Neural cell (in vitro differentiated cells): ENCODE measurements at regions not wholly inside any gene's neighbourhood (a gene's known extent, or its start where the extent isn't known, plus 50 kb on each side); places are given as distances from the start of the nearest gene placed in this dataset.

Source experiments
- H2AFZ ChIP-seq: fragments of 200-600, 300-800 bp; sonication (generic), shearing (Covaris generic); 2 replicates; pipeline ENCODE4 v1.6.0; 2014; ENCODE audit warnings: low read depth, mild to moderate bottlenecking, antibody characterized with exemption, low read length, moderate library complexity
- H3F3A ChIP-seq: fragments of 200-600 bp; shearing (Covaris generic); 2 replicates; pipeline ENCODE4 v1.6.1; 2016; ENCODE audit warnings: mild to moderate bottlenecking, moderate library complexity, mixed read lengths, antibody characterized with exemption, low read length; ENCODE audit not compliant: insufficient read depth, poor library complexity, severe bottlenecking
- H3K27ac ChIP-seq: fragments of 200-600, 300-800 bp; sonication (generic), shearing (Covaris generic); 2 replicates; pipeline ENCODE4 v1.5.1; 2014; ENCODE audit warnings: mild to moderate bottlenecking, low read length, moderate library complexity
- H3K27me3 ChIP-seq: fragments of 300-800, 200-600 bp; sonication (generic), shearing (Covaris generic); 2 replicates; pipeline ENCODE4 v1.6.0; 2014; ENCODE audit warnings: mild to moderate bottlenecking, low read depth, low read length, moderate library complexity; ENCODE audit not compliant: insufficient read depth
- H3K36me3 ChIP-seq: fragments of 300-800, 200-600 bp; sonication (generic), shearing (Covaris generic); 2 replicates; pipeline ENCODE4 v1.5.1; 2014; ENCODE audit warnings: mild to moderate bottlenecking, antibody characterized with exemption, low read length, moderate library complexity; ENCODE audit not compliant: insufficient read depth
- H3K4me2 ChIP-seq: fragments of 300-800, 200-600 bp; sonication (generic), shearing (Covaris generic); 2 replicates; pipeline ENCODE4 v1.6.0; 2014; ENCODE audit warnings: mild to moderate bottlenecking, low read length
- H3K4me3 ChIP-seq: fragments of 300-800, 200-600 bp; sonication (generic), shearing (Covaris generic); 2 replicates; pipeline ENCODE4 v1.5.1; 2014; ENCODE audit warnings: mild to moderate bottlenecking, low read length, moderate library complexity
- H3K79me2 ChIP-seq: fragments of 200-600 bp; shearing (Covaris generic); replicated peaks from 2 replicates; pipeline ENCODE4 v1.6.0; 2014; ENCODE audit warnings: mild to moderate bottlenecking, low read length, moderate library complexity; ENCODE audit not compliant: insufficient read depth
- H3K9ac ChIP-seq: fragments of 300-800, 200-600 bp; sonication (generic), shearing (Covaris generic); 2 replicates; pipeline ENCODE4 v1.6.1; 2016; ENCODE audit warnings: mild to moderate bottlenecking, low read length, mixed read lengths
- H3K9me2 ChIP-seq: fragments of 200-600 bp; shearing (Covaris generic); 2 replicates; pipeline ENCODE4 v1.6.1; 2016; ENCODE audit warnings: mild to moderate bottlenecking, low read length, mixed read lengths; ENCODE audit not compliant: insufficient read depth
- H3K9me3 ChIP-seq: fragments of 200-600, 300-800 bp; sonication (generic), shearing (Covaris generic); 2 replicates; pipeline ENCODE4 v1.6.1; 2016; ENCODE audit warnings: mild to moderate bottlenecking, mixed run types, low read length, moderate library complexity, mixed read lengths
- H4K20me1 ChIP-seq: fragments of 200-600 bp; shearing (Covaris generic); 2 replicates; pipeline ENCODE4 v1.6.1; 2016; ENCODE audit warnings: mild to moderate bottlenecking, mixed run types; ENCODE audit not compliant: insufficient read depth
- CTCF ChIP-seq: fragments of 450-650 bp; IDR thresholded peaks from 2 replicates; pipeline ENCODE4 v1.5.1; 2014; ENCODE audit warnings: antibody characterized with exemption, mild to moderate bottlenecking, moderate library complexity; ENCODE audit not compliant: poor library complexity, severe bottlenecking
- EP300 ChIP-seq: fragments of 450-650 bp; conservative IDR thresholded peaks from 2 replicates; pipeline ENCODE4 v1.6.1; 2014; ENCODE audit warnings: antibody characterized with exemption, mild to moderate bottlenecking, moderate library complexity; ENCODE audit not compliant: poor library complexity, severe bottlenecking
- EZH2 ChIP-seq: fragments of 200-600, 300-800 bp; shearing (Covaris generic), sonication (generic); IDR thresholded peaks from 2 replicates; pipeline ENCODE4 v1.6.1; 2014; ENCODE audit warnings: antibody characterized with exemption, low read length, borderline replicate concordance, mild to moderate bottlenecking; ENCODE audit not compliant: insufficient read depth, poor library complexity, severe bottlenecking
- MXI1 ChIP-seq: fragments of 450-650 bp; conservative IDR thresholded peaks from 2 replicates; pipeline ENCODE4 v1.6.1; 2014; ENCODE audit warnings: antibody characterized with exemption, mild to moderate bottlenecking; ENCODE audit not compliant: poor library complexity, severe bottlenecking
- POLR2AphosphoS5 ChIP-seq: IDR thresholded peaks from 2 replicates; pipeline ENCODE4 v1.6.1; 2012
- RAD21 ChIP-seq: fragments of 450-650 bp; conservative IDR thresholded peaks from 2 replicates; pipeline ENCODE4 v1.6.1; 2014; ENCODE audit warnings: antibody characterized with exemption, mild to moderate bottlenecking, moderate library complexity
- REST ChIP-seq: IDR thresholded peaks from 2 replicates; pipeline ENCODE4 v1.6.1; 2012; ENCODE audit warnings: borderline replicate concordance
- SMC3 ChIP-seq: fragments of 450-650 bp; conservative IDR thresholded peaks from 2 replicates; pipeline ENCODE4 v1.6.1; 2014; ENCODE audit warnings: antibody characterized with exemption, mild to moderate bottlenecking, moderate library complexity; ENCODE audit not compliant: poor library complexity
- TAF1 ChIP-seq: IDR thresholded peaks from 2 replicates; pipeline ENCODE4 v1.6.1; 2012; ENCODE audit warnings: low read depth

GRCh38 chr17:36761203-36761950 is 160.0 kb downstream of the MRM1 start:
- no peaks in the 10 kb centered on the region for H3K27me3 ChIP-seq
- no peaks in the 10 kb centered on the region for H3K9me3 ChIP-seq
- no peak overlapping the region for H3K9ac ChIP-seq
- no peaks in the 10 kb centered on the region for H4K20me1 ChIP-seq
- no peak overlapping the region for H3K27ac ChIP-seq
- H2AFZ ChIP-seq = no peak overlapping the region
- no peaks in the 10 kb centered on the region for H3K79me2 ChIP-seq
- no peaks in the 10 kb centered on the region for H3F3A ChIP-seq
- no peak overlapping the region for H3K4me3 ChIP-seq
- no peak overlapping the region for H3K4me2 ChIP-seq
- no peaks in the 10 kb centered on the region for H3K36me3 ChIP-seq
- no peak for TF ChIP-seq RAD21
- no peak for TF ChIP-seq CTCF
- no peak for TF ChIP-seq EP300
- no peak for TF ChIP-seq EZH2
- TF ChIP-seq TAF1 = no peak
- no peak for TF ChIP-seq SMC3
- no peak for TF ChIP-seq POLR2AphosphoS5
- no peak for TF ChIP-seq REST
- TF ChIP-seq MXI1 = no peak
- no peaks in the 10 kb centered on the region for H3K9me2 ChIP-seq

- TF ChIP-seq POLR2AphosphoS5 = no peak
- no peak for TF ChIP-seq EZH2
- Histone ChIP-seq H3K27ac (no peak overlapping the region), H2AFZ (no peak overlapping the region), H3K4me2 (no peak overlapping the region), H3K4me3 (no peak overlapping the region), H3K79me2 (no peaks in the 10 kb centered on the region), H3K9me2 (no peaks in the 10 kb centered on the region), H3F3A (no peaks in the 10 kb centered on the region), H4K20me1 (no peaks in the 10 kb centered on the region), H3K36me3 (no peaks in the 10 kb centered on the region), H3K27me3 (no peaks in the 10 kb centered on the region), H3K9ac (no peak overlapping the region), H3K9me3 (no peaks in the 10 kb centered on the region)
Observed at GRCh38 chr17:36765436-36766043, 164.2 kb downstream of the MRM1 start.
